ENCODE measurements at regions not wholly inside any gene's neighbourhood (a gene's known extent, or its start where the extent isn't known, plus 50 kb on each side); places are given as distances from the start of the nearest gene placed in this dataset.

DNA sequence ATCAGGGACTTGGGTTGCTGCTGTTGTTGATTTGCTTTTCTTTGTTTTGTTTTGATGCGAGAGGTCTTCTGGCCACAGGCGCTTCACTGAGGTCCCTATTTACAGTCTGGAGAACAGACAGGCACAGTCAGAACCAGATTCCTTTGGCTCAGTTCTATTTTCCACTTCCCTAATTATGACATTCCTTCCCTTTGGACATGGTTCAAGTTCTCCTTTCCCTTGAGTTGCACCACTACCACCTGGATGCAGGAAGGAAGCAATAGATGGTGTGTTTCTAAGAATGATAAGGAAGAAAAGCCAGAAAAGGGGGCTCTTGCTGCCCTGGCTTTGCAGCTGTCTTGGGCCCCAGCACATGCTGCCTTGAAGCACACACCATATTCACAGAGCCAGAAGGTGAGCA lies 160.6 kb downstream of the MAF start:
- DNase-seq, result no peak

- DNase-seq, result no peak
Observed at GRCh38 chr16:79437764-79438751, 162.5 kb downstream of the MAF start.

- no peak for DNase-seq
Observed at GRCh38 chr16:79436885-79437284, 163.7 kb downstream of the MAF start.

DNA sequence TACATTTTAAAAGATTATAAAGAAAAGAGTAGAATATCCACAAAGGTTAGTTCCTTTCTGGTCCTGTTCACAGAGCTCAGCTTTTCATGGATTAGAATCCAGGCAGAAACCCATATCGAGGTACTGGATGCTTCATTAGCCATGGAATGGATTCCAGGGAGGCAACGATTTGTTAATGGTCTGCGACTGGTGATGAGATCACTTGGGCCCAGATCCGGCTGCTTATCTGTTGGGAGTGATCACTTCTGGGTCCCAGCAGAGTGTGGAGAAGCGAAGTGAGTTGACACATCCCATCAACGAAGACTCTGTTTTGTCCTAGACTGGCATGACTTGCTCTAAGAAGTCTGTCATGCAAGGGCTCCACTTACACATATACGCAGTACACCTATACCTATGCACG lies 165.8 kb downstream of the MAF start:
- DNase-seq, result no peak

- DNase-seq, result no peak
Observed at GRCh38 chr16:79434092-79434491, 166.4 kb downstream of the MAF start.

- DNase-seq, result no peak
Observed at GRCh38 chr16:79431923-79432322, 168.6 kb downstream of the MAF start.

GRCh38 chr16:79430191-79430678 lies 170.3 kb downstream of the MAF start:
- no peak for DNase-seq

GRCh38 chr16:79429381-79430190 lies 171.0 kb downstream of the MAF start:
- no peak for DNase-seq

- no peak for DNase-seq
Observed at GRCh38 chr16:79426663-79427062, 173.9 kb downstream of the MAF start.

DNA sequence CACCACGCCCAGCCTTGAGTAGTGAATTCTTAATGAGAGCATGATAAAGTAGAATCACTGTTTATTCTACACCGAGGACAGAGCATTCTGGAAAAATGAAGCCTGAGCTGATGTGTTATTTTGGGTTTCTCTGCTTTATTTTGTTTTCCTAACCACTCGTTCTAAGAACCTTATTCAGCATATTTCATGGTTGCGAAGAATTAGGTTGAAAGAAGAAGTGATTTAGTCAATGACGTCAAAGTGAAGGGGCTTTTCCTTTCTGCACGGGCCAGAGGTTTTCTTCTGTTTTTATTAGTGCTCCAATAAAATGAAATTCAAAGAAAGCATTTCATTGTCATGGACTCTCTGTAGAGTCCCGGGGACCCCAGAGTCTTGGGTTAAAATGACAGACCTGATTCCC lies 178.5 kb downstream of the MAF start:
- DNase-seq, result no peak

GRCh38 chr16:79421126-79421525 lies 179.4 kb downstream of the MAF start:
- no peak for DNase-seq

- no peak for DNase-seq
Observed at GRCh38 chr16:79420493-79420892, 180.0 kb downstream of the MAF start.

GRCh38 chr16:79419148-79419547 lies 181.4 kb downstream of the MAF start:
- DNase-seq, result no peak

GRCh38 chr16:79417601-79418008 lies 182.9 kb downstream of the MAF start:
- DNase-seq, result no peak

DNA sequence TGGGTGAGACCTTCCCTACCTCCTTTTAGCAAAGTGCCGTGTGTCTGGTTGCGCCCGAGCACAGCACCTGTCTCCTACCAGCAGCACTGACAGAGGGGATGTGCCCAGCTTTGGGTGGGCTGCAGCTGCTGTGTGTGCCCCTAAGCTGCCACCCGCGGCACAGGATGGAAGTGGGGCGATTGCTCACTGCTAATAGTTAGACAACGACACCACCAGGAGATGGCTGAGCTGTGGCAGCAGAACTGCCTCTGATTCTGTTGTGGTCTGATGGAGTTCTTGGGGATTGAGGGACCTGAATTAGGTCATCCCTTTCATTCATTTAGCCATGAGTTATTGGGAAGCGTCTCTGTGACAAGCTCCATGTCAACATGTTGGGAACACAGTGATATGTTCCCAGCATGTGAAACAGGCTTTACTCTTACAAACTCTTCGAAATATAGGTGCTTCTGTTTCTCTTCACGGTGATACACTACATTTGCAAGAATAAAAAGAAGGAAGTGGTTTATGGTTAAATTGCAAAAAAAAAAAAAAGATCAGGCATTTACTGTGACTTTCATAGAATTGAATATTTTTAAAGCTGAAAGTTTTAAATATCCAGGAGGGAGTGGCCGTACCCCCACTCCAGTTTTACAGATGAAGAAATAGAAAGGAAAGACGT lies 184.4 kb downstream of the MAF start:
- DNase-seq, result no peak

- no peak for DNase-seq
Observed at GRCh38 chr16:79412783-79413225, 187.7 kb downstream of the MAF start.

DNA sequence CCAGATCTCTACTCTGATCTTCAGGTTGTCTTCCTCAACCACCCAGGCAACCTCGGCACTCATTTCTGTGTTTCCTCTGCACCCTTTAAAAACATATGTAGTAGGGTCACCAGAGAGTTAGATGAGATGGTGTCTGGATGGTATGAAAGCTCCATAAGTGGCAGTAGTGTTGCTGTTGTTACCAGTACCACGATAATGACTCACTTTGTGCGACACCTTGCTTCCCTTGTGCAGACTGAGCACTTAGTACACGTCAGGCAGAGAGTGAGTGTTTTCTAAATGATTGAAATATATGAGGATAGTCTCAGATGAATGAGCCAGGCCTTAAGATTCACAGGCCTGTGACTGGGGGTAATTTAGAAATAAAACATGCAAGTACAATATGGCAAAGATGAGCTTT lies 188.7 kb downstream of the MAF start:
- no peak for DNase-seq

DNA sequence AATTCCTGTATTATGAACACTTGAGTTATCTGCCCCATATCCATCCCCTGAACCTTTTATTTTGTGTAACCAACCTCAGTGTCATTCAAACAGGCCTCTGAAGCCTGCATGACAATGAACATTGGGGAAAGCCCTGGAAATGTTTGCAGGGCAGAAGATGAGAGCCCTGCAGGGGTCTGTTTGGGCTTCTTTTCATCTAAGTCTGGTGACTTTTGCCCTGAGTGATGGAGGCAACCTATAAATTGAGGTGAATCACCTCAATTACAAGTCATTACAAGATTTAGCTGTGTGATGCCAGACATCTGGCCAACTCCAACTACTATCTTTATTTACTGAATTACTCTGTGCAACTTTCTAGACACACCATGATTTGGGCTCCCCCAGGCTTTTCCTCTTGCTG lies 189.2 kb downstream of the MAF start:
- no peak for DNase-seq

- DNase-seq, result no peak
Observed at GRCh38 chr16:79409978-79410377, 190.6 kb downstream of the MAF start.

GRCh38 chr16:79408355-79408754 lies 192.2 kb downstream of the MAF start:
- no peak for DNase-seq

GRCh38 chr16:79407461-79408135 lies 192.9 kb downstream of the MAF start:
- DNase-seq, result no peak

DNA sequence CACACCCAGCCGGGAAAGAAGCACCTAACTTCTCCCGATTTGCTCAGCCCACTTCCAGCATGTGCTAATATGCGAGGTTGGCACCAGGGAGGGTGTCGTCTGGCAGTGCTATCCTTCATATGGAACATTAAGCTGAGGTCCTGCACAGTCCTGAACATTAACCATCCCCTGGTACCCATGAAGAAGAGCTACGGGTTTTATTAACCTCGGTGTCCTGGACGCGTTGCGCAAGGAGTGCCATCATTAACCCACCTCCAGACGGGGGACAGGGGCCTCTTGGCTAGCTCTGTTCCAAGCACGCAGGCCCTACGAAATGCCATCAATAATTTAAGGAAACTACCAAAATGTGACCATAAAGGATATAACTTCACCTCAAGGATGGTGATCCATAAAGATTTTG lies 193.5 kb downstream of the MAF start:
- no peak for DNase-seq

DNA sequence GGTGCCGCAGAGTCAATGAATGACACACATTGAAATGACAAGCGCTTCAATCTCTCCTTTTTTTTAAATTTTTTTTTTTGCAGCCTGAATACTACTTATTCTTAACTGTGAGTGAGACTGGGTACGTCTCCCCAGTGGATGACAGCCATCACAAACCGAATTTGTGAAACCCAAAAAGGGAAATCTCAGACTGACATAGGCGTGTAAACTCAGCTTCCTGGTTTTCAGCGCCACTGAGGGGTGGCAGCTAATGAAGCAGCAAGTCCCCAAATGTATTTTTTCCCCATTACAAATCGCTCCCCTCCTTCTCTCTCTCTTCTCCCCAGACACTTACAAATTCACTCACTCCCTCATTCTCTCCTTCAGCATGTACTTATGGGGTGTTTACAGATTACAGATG lies 196.0 kb downstream of the MAF start:
- DNase-seq, result no peak
